A549 (cell line): ENCODE measurements at regions not wholly inside any gene's neighbourhood (a gene's known extent, or its start where the extent isn't known, plus 50 kb on each side); places are given as distances from the start of the nearest gene placed in this dataset.

Source experiments
- ATAC-seq, 2 experiments: fragments of 200-7000 bp in 1 of 2; fragments of >200 bp in 1 of 2; cut with Nextera tagmentation in 1 of 2; cut with Tn5 transposase in 1 of 2; 3 replicates each; pipeline versions ENCODE4 v1.8.0 to v1.9.1; 2018 to 2020; ENCODE audit warnings: mild to moderate bottlenecking in 1 of 2, moderate library complexity in 1 of 2
- CTCF ChIA-PET: fragments of 300-600 bp; sonication (Branson Sonifier 250); formaldehyde crosslinking; extraction: SDS; loops from one replicate; lab custom pipeline; 2021; ENCODE audit warnings: antibody characterized with exemption, inconsistent platforms; lab: Yijun Ruan, JAX
- POLR2A ChIA-PET: fragments of 350-600 bp; formaldehyde crosslinking; extraction: SDS; loops from one replicate; lab custom pipeline; 2021; ENCODE audit warnings: antibody characterized with exemption, inconsistent platforms; lab: Yijun Ruan, JAX
- DNase-seq, 2 experiments: peaks; one replicate each; pipeline versions ENCODE4 v3.0.0 to v3.0.0-alpha.2; 2011 to 2016; ENCODE audit warnings: low read depth in 1 of 2, low spot score in 1 of 2
- FAIRE-seq: peaks from 2 replicates; lab custom pipeline; 2011; peaks lifted over from hg19 to GRCh38; lab: Jason Lieb, UNC
- H3K27ac ChIP-seq, 2 experiments: fragments of >200 bp; sonication (Bioruptor Twin); formaldehyde crosslinking; 3 replicates each; pipeline ENCODE4 v1.5.1; 2016 to 2017
- H3K4me1 ChIP-seq: fragments of >200 bp; sonication (Bioruptor Twin); formaldehyde crosslinking; 3 replicates; pipeline ENCODE4 v1.6.1; 2016
- H3K4me2 ChIP-seq: fragments of >200 bp; sonication (Bioruptor Twin); formaldehyde crosslinking; 3 replicates; pipeline ENCODE4 v1.6.1; 2016
- H3K4me3 ChIP-seq: fragments of >200 bp; sonication (Bioruptor Twin); formaldehyde crosslinking; 3 replicates; pipeline ENCODE4 v1.5.1; 2016
- H3K9me3 ChIP-seq: fragments of >200 bp; sonication (Bioruptor Twin); formaldehyde crosslinking; 3 replicates; pipeline ENCODE4 v1.6.1; 2016
- BHLHE40 ChIP-seq: IDR thresholded peaks from 2 replicates; pipeline ENCODE4 v1.6.1; 2012; ENCODE audit warnings: low read depth, low read length, inconsistent platforms
- CEBPB ChIP-seq, 2 experiments: fragments of >200 bp in 1 of 2; sonication (Bioruptor Twin) in 1 of 2; formaldehyde crosslinking in 1 of 2; IDR thresholded peaks; 2 replicates each; pipeline ENCODE4 v1.6.1; 2012 to 2016
- CTCF ChIP-seq: fragments of >200 bp; sonication (Bioruptor Twin); formaldehyde crosslinking; IDR thresholded peaks from 3 replicates; pipeline ENCODE4 v1.5.1; 2016
- EHF ChIP-seq: fragments of 250-450 bp; sonication (Bioruptor Pico); IDR thresholded peaks from 2 replicates; pipeline ENCODE4 v1.5.0; 2020; ENCODE audit warnings: mild to moderate bottlenecking
- EHMT2 ChIP-seq: fragments of 200-600 bp; sonication (generic); IDR thresholded peaks from 2 replicates; pipeline ENCODE4 v1.6.1; 2016; ENCODE audit warnings: antibody characterized with exemption, low read depth, mild to moderate bottlenecking, moderate library complexity
- ESRRA ChIP-seq: fragments of 150-350 bp; IDR thresholded peaks from 2 replicates; pipeline ENCODE4 v1.6.1; 2014; ENCODE audit warnings: mild to moderate bottlenecking, low read length, borderline replicate concordance
- HES2 ChIP-seq: fragments of >200 bp; sonication (Bioruptor Twin); formaldehyde crosslinking; IDR thresholded peaks from 2 replicates; pipeline ENCODE4 v1.6.1; 2016
- HEYL ChIP-seq: fragments of 250-450 bp; sonication (Bioruptor Pico); IDR thresholded peaks from 2 replicates; pipeline ENCODE4 v1.8.0; 2021; ENCODE audit warnings: mild to moderate bottlenecking, moderate library complexity
- JUNB ChIP-seq: fragments of >200 bp; sonication (Bioruptor Twin); formaldehyde crosslinking; IDR thresholded peaks from 2 replicates; pipeline ENCODE4 v1.6.1; 2016
- MAFK ChIP-seq: fragments of 450-650 bp; IDR thresholded peaks from 2 replicates; pipeline ENCODE4 v1.6.1; 2014; ENCODE audit not compliant: partially characterized antibody
- MAX ChIP-seq: IDR thresholded peaks from 2 replicates; pipeline ENCODE4 v1.6.1; 2012
- MAZ ChIP-seq: fragments of 150-350 bp; IDR thresholded peaks from 2 replicates; pipeline ENCODE4 v1.6.1; 2014; ENCODE audit warnings: antibody characterized with exemption, low read depth, low read length, borderline replicate concordance
- MYC ChIP-seq: IDR thresholded peaks from 2 replicates; pipeline ENCODE4 v1.6.1; 2012; ENCODE audit warnings: mild to moderate bottlenecking, inconsistent platforms, low read length, improper control_type of control experiment, borderline replicate concordance
- NFE2L2 ChIP-seq: fragments of 150-350 bp; conservative IDR thresholded peaks from 2 replicates; pipeline ENCODE4 v1.6.1; 2014; ENCODE audit warnings: low read length
- NR3C1 ChIP-seq: fragments of >200 bp; sonication (Bioruptor Twin); formaldehyde crosslinking; IDR thresholded peaks from 3 replicates; pipeline ENCODE4 v1.6.1; 2017
- PBX3 ChIP-seq: IDR thresholded peaks from 2 replicates; pipeline ENCODE4 v1.6.1; 2012
- PHF8 ChIP-seq: fragments of 200-600 bp; sonication (generic); IDR thresholded peaks from 2 replicates; pipeline ENCODE4 v1.6.1; 2016; ENCODE audit warnings: low read depth, mild to moderate bottlenecking, antibody characterized with exemption, moderate library complexity, borderline replicate concordance
- POLR2AphosphoS2 ChIP-seq: conservative IDR thresholded peaks from 2 replicates; pipeline ENCODE4 v1.6.1; 2012; ENCODE audit warnings: low read length, improper control_type of control experiment, inconsistent platforms
- RARB ChIP-seq: fragments of 250-450 bp; sonication (Bioruptor Pico); IDR thresholded peaks from 2 replicates; pipeline ENCODE4 v1.8.0; 2021; ENCODE audit warnings: mild to moderate bottlenecking, moderate library complexity
- RNF2 ChIP-seq: fragments of 200-600 bp; sonication (generic); IDR thresholded peaks from 2 replicates; pipeline ENCODE4 v1.6.1; 2016; ENCODE audit warnings: low read depth, mild to moderate bottlenecking, antibody characterized with exemption, moderate library complexity, borderline replicate concordance
- SMC3 ChIP-seq: fragments of >200 bp; sonication (Bioruptor Twin); formaldehyde crosslinking; IDR thresholded peaks from 3 replicates; pipeline ENCODE4 v1.6.1; 2018; ENCODE audit warnings: inconsistent platforms
- TFCP2L1 ChIP-seq: fragments of 250-450 bp; sonication (Bioruptor Pico); IDR thresholded peaks from 2 replicates; pipeline ENCODE4 v1.5.0; 2021; ENCODE audit warnings: mild to moderate bottlenecking
- ZFP36 ChIP-seq: fragments of 450-650 bp; IDR thresholded peaks from 2 replicates; pipeline ENCODE4 v1.6.1; 2014; ENCODE audit warnings: borderline replicate concordance; ENCODE audit not compliant: partially characterized antibody
- ZSCAN20 ChIP-seq: fragments of 250-450 bp; sonication (Bioruptor Pico); IDR thresholded peaks from 2 replicates; pipeline ENCODE4 v1.8.0; 2022; ENCODE audit warnings: mild to moderate bottlenecking, moderate library complexity
- WGBS: methylation state at CpG from one replicate; pipeline ENCODE4 v1.1.6; 2017; ENCODE audit errors: missing lambda C conversion rate; 5-methylcytosine and 5-hydroxymethylcytosine counted together

- no peak for TF ChIP-seq TFCP2L1 (CRISPR knock-in tag)
- no peak for TF ChIP-seq HEYL (CRISPR knock-in tag)
Measured at GRCh38 chr4:38514465-38515146, 149.4 kb upstream of the KLF3 start (continued).

- peak overlapping the region; percentile 19; the same call in 1 of the 3 replicates for H3K4me2 ChIP-seq
- CTCF ChIA-PET, result no interaction called here
- POLR2A ChIA-PET, result no interaction called here
- ATAC-seq (no peak), FAIRE-seq (no peak), DNase-seq (peak; percentile 2 to 48)
- WGBS, result 13% methylated on average over 2 of the region's 2 CpGs
- no peaks in the 10 kb centered on the region for H3K9me3 ChIP-seq
- no peak overlapping the region for H3K27ac ChIP-seq
- peaks cover 8% of the 10 kb centered on the region; the same call in 1 of the 3 replicates for H3K4me1 ChIP-seq
- TF ChIP-seq PBX3 (no peak), EHF (no peak), BHLHE40 (no peak), MAX (no peak), HEYL (CRISPR knock-in tag) (no peak), HES2 (no peak), EHMT2 (no peak), RNF2 (no peak), PHF8 (no peak), MAZ (no peak), ZFP36 (no peak), SMC3 (no peak), NR3C1 (no peak), POLR2AphosphoS2 (no peak), JUNB (no peak)
- TF ChIP-seq, all 56 proteins: peak for 0
- no peak overlapping the region for H3K4me3 ChIP-seq
Measured at GRCh38 chr4:38516190-38516589, 147.8 kb upstream of the KLF3 start.

- H3K4me2 ChIP-seq, result no peak overlapping the region
- no peak overlapping the region for H3K27ac ChIP-seq
- WGBS, result 68% methylated on average over 1 of the region's 1 CpG
- TF ChIP-seq ZSCAN20 (CRISPR knock-in tag) (no peak), MYC (no peak), BHLHE40 (no peak), ESRRA (no peak), NFE2L2 (no peak), MAFK (no peak), MAX (no peak), RNF2 (no peak), RARB (CRISPR knock-in tag) (no peak), HEYL (CRISPR knock-in tag) (no peak), CEBPB (IDR thresholded peaks at IDR 0.05) (no peak), CTCF (no peak), SMC3 (no peak)
- FAIRE-seq (no peak), ATAC-seq (no peak), DNase-seq (no peak)
- POLR2A ChIA-PET, result no interaction called here
- H3K9me3 ChIP-seq, result no peaks in the 10 kb centered on the region
- peaks cover 8% of the 10 kb centered on the region; the same call in 1 of the 3 replicates for H3K4me1 ChIP-seq
- CTCF ChIA-PET, result no interaction called here
- no peak overlapping the region for H3K4me3 ChIP-seq
Measured at GRCh38 chr4:38519666-38520065, 144.3 kb upstream of the KLF3 start.
